Sciatic nerve (tissue), 2 donors: ENCODE measurements at regions not wholly inside any gene's neighbourhood (a gene's known extent, or its start where the extent isn't known, plus 50 kb on each side); places are given as distances from the start of the nearest gene placed in this dataset.
A peak's percentile ranks its signal among the peaks of the same experiment; 100 is the strongest.
"Not testable (repeated sequence)": the region's sequence is repeated elsewhere in the genome, so short reads cannot be mapped to it uniquely, and the experiment has no call there.

Source experiments
- ATAC-seq: fragments of 200-7000 bp; cut with Tn5 transposase; one replicate; pipeline ENCODE4 v1.9.1; 2020; ENCODE audit warnings: mild to moderate bottlenecking, moderate library complexity
- DNase-seq: peaks from one replicate; pipeline ENCODE4 v3.0.0-alpha.2; 2020; ENCODE audit warnings: low spot score
- intact Hi-C: fragments of 100-400 bp; cut with DNase I; formaldehyde crosslinking; loops from one replicate; pipeline ENCODE4 v1.14.2; 2022
- donor health status: DM: no; HTN: no; CAD: no.
- donor health status: DM: no; HTN: no; CAD: no.

DNA sequence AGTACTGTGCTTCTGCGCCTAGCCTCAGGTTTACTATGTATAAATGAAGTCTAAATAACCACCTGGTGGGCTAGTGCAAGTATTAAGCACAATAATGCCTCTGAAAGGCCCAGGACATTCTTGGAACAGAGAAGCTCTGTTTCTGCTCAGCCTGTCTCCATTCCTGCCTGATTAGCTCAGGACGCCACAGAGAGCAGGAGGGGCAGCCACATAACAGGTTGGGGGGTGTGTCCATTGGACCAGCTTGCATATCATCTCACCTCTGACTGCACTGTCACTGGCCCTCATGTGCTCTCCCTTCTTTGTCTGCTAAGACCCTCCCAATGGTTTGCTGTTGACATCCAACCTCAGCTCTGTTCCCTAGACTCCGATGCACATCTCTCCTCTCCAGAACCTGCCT, 52.8 kb upstream of the IKZF1 start:
- ATAC-seq, result no peak
- intact Hi-C loops, result no loop called here
- DNase-seq, result no peak

DNA sequence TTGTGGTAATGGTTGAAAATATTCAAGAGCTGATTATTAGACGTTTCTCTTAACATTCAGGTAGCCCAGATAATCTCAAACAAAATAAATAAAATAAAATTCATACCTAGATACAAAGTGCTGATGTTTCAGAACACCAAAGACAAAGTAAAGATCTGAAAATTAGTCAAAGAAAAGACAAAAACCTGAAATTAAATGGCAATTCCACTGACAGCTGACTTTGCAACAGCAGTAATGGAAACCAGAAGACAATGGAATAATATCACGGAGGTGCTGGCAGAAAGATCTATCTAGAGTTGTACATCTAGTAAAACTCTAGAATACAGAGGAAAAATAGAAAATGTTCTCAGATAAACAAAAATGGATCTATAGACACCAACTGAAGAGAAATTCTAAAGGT, 58.0 kb upstream of the IKZF1 start:
- ATAC-seq (no peak), DNase-seq (no peak)
- intact Hi-C loops, result no loop called here

DNA sequence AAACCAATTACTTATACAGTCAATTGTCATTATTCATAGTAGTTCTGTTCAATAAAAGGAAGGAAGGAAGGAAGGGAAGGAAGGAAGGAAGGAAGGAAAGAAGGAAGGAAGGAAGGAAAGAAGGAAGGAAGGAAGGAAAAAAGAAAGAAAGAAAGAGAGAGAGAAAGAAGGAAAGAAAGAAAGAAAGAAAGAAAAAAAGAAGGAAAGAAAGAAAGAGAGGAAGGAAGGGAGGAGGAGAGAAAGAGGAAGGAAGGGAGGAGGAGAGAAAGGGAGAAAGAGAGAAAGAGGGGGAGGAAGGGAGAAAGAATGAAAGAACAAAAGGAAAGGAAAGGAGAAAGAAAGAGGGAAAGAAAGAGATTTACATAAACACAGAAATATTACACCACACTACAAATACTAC, 62.4 kb upstream of the IKZF1 start:
- DNase-seq, intact Hi-C loops, ATAC-seq: not testable (repeated sequence)

DNA sequence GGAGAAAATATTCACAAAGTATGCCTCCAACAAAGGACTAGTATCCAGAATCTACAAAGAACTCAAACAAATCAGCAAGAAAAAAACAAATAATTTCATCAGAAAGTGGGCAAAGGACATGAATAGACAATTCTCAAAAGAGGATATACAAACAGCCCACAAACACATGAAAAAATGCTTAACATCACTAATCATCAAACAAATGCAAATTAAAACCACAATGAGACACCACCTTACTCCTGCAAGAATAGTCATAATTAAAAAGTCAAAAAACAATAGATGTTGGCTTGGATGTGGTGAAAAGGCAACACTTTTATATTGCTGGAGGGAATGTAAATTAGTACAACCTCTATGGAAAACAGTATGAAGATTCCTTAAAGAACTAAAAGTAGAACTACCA, 63.8 kb upstream of the IKZF1 start:
- DNase-seq, intact Hi-C loops, ATAC-seq: not testable (repeated sequence)

DNA sequence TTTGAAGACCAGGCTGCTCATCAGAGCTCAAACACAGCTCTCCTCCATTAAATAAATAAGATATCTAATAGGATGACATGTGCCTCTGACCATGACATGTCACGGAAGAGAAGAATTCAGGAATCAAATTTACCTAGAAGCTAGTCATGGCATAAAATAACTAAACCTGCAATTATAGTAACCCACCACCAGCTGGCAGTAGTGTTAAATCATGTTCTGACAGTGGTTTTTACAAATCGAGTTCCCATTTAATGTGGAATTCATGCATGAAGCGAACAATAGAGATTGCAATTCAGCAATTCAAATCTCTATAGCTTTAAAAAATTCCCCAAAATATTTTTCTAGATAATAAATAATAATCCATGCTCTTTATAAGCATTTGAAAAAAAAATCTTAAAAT, 74.6 kb upstream of the IKZF1 start:
- DNase-seq, result no peak
- intact Hi-C loops, result no loop called here
- no peak for ATAC-seq

DNA sequence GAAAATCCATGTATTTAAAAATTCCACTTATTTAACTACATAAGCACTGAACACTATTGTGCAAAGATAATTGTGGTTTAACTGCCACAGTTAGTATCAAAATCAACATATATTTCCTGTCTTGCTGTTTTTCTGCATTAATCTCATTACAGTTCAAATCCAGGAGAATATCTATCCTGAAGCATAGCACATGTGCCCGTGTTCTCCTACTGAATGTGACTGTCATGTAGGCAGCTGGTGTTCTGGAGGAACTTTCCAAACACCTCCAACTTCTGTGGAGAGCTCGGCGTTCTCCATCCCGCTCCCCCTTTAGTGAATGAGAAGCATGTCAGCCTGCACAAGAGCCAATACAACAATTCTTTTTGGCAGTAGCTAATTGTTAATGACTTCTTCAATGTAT, 76.4 kb upstream of the IKZF1 start:
- intact Hi-C loops, result no loop called here
- ATAC-seq (no peak), DNase-seq (no peak)

DNA sequence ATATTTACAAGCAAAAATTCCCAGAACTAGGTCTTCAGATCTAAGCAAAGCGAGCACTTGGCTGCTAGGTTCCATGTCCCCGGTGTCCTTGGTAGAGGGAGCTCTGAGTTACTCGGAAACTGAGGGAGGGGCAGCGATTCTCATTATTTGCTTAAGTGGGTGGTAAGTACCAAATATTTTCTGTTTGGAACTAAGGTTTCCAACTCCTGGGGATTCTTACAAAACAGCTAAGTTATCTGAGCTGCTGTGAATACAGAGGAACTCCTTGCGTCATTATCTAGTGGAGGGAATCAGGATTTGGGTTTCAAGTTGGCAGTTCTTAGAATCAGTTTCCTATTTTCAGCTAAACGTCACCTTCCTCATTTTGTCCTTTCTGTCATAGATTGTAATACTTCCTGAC, 76.8 kb upstream of the IKZF1 start:
- DNase-seq, result no peak
- ATAC-seq, result peak; percentile 32
- intact Hi-C loops, result no loop called here

DNA sequence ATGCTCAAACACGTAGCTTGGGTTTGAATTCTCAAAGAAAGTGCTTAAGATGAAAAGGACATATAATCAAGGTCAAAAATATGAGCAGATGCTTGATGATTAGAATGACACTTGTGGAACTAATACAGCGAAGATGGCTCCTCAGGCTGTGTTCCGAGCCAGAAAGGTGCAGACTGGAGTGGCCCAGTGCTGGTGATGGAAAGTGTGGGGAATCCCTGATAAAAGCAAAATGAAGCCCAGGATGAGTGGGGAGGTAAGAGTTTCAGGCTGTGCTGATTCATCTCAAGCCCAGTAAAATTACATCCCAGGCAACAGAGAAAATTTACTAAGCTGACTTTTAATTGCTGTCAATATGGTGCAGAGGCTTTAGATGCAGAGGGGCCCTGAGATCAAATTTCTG, 77.8 kb upstream of the IKZF1 start:
- DNase-seq, result no peak
- intact Hi-C loops, result no loop called here
- ATAC-seq, result no peak

DNA sequence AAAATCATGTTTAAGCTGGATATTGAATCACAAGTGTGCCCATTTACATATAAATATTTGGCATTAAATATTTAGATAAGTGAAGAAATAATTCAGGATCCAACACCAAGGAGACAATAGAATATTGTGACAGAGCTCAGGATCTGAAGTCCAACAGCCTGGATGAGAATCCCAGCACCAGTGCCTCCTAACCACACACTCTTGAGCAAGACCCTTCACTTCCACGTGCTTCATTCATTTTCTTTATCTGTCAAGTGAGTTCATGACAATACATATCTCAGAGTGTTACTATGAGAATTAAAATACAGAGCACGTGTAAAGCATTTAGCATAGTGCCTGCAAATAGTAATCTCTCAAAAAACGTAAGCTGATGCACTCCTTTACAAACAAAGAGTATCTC, 78.4 kb upstream of the IKZF1 start:
- intact Hi-C loops, result no loop called here
- no peak for ATAC-seq
- no peak for DNase-seq

DNA sequence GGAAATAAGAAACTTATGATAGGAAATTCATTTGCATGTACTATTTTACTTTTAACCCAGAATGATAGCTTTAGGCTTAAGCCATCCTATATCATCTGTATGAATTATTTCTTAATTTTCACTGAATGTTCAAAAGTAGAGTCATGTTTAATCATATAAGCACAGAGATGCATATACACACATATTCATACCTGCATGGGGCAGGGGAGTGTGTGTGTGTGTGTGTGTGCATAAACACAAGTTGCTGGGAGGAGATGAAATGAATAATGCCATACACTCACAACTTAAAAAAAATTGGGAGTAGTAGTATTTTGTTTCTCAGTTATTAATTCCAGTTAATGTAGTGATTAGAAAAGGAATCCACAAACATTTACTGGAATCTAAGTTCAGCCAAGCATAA, 83.1 kb upstream of the IKZF1 start:
- DNase-seq (no peak), ATAC-seq (no peak)
- intact Hi-C loops, result no loop called here

DNA sequence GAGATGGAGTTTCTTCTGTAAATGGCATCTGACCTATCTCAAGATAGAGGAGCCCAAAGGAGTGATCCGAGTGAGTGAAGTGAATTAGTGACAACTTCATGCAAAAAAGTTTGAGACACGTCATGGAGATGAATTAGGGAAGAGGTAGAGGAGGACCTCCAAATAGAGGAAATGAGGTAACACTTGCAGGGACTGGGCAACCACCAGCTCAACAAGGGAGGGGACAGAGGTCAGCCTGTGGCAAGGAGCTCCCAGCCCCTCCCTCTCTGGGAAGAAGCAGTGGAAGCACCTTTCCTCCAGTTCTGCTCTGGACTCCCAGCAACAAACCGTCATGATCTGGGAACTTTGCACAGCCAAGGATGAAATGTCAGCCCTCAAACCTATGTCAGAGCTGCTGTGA, 83.5 kb upstream of the IKZF1 start:
- ATAC-seq (no peak), DNase-seq (no peak)
- intact Hi-C loops, result no loop called here

DNA sequence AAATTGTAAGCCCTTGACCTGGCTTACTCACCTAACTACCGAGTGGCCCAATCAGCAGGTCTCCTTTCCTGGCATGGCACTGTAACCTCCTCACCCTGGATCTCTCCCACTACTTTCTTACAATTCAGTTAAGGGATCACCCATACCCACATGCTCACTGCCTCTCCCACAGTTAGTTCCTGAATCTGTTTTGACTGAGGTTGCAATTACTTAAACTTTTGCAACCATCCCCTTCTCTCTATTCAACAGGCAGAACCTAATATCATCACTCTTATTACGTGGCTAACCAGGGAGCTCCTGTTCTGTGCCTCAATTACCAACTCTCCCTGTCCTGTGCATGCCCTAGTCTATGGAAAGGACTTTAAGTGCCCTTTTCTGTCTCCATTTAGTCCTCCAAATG, 84.2 kb upstream of the IKZF1 start:
- ATAC-seq, result no peak
- intact Hi-C loops, result no loop called here
- DNase-seq, result no peak

DNA sequence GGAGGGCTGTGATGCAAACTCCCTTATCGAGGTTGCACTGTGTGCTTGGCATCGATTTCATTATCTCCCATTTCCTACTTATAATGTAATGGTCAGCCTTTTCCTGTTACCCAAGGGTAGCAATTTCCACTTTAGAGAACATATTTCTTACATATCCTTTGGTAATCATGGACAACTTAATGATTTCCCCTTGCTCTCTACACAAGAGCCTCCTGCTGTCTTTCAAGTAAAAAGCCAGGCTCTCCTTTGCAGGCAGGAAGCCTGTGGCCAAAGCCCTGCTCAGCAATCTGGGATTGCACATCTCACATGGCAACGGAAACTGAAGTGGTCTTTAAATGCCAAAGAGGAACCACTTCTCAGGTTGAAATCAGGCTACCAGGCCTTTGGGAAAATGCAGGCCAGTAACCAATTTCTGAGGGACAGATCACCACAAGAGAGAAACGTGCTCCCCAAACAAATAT, 86.7 kb upstream of the IKZF1 start:
- DNase-seq, result no peak
- intact Hi-C loops, result no loop called here
- no peak for ATAC-seq

DNA sequence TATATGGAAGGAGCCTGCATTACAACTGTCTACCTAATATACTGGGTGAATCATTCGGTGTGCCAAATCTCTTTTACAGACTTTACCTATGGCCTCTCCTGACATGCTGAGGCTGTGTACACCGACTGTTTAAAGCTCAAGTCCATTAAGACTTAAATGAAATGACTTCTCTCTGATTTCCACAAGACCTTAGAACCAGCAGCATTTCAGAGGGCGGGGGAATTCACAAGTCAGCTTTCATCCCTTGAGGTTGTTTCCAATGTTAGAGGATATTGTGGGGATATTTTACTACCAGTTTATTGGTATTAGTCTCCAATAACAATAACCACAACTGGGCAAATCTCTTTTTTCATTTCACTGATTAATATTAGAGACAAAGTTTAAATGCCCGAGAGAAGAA, 87.1 kb upstream of the IKZF1 start:
- intact Hi-C loops, result no loop called here
- ATAC-seq, result no peak
- no peak for DNase-seq

DNA sequence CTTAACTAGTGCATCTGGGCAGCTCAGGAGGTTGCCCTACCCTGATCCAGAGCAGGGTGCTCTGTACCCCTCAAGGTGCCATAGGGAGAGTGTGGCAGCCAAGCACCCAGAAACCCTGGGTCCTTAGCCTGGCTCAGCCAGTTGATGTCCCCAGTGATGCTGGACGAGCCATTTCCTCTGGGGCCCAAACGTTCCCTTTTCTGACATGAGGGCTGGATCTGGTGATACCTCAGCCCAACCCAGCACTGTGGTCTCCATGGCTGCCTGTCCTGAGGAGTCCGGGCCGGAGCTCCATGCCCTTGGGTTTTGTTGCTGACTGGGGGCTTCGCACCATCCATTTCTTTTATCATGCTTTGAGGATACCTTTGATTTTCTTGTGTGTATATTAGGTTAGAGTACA, 87.9 kb upstream of the IKZF1 start:
- no peak for ATAC-seq
- DNase-seq, result no peak
- intact Hi-C loops, result no loop called here

DNA sequence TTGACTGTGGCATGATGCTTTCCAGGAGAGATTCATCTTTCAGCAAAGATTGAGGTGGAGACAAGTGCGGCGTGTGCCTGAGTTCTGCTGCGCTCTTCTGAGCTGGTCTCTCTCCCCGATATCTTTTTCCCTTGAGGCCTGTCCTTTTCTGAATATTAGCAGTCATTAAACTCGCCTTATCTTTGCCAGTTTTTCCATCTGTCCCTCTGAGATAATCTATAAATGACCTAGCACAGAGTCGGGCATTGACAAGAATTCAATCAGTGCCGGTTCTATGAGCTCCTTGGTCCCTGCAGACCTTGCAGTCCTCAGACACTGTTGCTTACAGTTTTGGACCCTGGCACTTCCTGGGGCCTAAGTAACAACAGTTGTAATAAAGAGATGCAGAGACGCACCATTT, 89.7 kb upstream of the IKZF1 start:
- DNase-seq (no peak), ATAC-seq (no peak)
- intact Hi-C loops, result no loop called here

DNA sequence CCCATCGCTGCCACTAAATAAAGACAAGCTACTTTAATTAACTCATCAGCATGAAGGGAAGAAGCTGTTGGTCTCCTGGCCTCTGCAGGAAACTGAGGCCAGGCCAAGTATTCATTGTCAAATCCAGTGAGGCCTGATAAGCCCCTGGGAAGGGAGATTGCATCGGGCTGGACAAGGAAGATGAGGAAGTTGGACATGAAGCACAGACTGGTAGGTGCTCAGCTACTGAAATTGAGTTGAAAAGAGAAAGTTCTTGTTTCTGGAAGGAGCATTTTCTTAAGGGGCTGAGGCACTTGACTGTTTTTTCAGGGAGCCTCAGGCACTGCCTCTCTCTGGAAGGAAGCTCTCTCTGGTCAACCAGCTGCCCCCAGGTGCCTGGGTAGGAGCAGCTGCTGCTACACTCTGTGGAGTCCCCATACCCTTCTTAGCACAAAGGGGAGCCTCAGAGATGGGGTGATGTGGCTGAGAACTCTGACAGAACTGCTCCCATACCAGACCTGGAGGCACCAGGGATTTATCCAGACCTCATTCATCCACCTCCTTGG, 90.3 kb upstream of the IKZF1 start:
- ATAC-seq (no peak), DNase-seq (no peak)
- intact Hi-C loops, result no loop called here

DNA sequence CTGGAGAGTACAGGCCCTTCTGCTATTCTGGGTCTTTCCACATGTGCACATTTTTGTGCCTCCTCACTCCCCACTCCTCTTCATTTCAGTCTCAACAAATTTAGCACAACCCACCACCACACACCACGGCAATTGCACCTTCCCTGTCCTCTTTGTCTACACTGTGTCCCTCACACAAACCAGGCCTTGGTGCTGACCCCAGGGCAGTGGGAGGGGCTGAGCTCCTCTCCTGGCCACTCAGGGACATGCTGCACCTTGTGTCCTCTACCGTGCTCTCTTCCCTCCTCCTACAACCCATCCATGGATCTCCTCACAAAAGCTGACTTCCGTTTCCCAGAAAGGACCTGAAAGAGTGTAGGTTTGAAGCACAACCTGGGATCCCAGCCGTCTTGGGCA, 90.9 kb upstream of the IKZF1 start:
- no peak for DNase-seq
- ATAC-seq, result no peak
- intact Hi-C loops, result no loop called here

DNA sequence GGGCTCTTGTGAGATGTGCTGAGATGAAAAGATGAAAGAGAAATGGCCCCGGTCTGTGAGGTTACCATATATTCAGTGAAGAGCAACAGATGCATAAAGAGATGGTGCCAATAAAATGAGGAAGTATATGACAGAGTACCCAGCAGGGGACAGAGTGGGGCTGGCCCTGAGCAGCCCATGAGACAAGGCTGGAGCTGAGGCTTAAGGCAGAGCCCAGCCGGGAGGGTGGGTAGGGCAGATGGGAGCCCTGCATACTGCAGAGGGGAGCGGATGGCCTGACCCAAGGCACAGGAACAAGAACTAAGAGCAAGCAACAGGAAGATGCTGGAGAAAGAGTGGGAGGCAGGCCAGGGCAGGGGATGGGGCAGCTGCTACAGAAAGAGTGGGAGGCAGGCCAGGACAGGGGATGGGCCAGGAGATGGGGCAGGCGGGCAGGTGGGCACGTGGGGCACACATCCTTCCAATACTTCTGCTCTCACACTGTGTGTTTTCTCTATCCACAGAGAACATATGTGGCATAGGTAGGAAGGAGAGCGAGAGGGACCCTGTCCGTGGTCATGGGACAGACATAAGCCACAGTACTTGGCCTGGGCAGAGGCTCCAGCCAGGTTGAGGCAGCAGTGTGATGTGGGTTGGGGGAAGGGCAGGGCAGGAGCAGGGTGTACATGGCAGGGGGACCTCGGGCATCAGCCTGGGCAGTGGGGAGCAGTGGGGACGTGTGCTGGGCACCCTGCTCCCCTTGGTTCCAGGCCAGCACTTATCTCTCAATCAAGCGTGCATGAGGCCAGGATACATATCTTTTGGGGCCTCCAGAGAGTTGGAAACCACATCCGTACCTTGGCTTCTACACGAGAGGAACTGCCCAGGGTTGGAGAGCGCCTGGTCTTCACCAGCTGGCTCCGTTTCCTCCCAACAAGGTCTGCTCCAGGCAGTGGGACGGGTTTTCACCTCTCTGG, 91.6 kb upstream of the IKZF1 start:
- ATAC-seq (peak; percentile 60), DNase-seq (no peak)
- intact Hi-C loops, result no loop called here

DNA sequence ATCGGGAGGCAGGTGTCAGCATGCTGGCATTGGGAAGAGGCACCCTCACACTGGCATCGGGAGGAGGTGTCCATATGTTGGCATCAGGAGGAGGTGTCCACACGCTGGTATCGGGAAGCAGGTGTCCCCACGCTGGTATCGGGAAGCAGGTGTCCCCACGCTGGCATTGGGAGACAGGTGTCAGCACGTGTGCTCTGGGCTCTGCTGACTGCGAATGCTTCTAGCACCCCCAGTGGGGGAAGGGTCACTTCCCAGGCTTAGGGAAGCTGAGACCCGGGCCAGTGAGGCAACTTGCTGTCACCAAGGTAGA, 92.5 kb upstream of the IKZF1 start:
- intact Hi-C loops, result no loop called here
- no peak for DNase-seq

More for the DNA sequence above, 92.5 kb upstream of the IKZF1 start:
- no peak for ATAC-seq
